GM23248 (cell line): ENCODE measurements at regions not wholly inside any gene's neighbourhood (a gene's known extent, or its start where the extent isn't known, plus 50 kb on each side); places are given as distances from the start of the nearest gene placed in this dataset.

ENCODE experiments used
- EZH2 ChIP-seq: fragments of 200-600 bp; sonication (generic); IDR thresholded peaks from 2 replicates; pipeline ENCODE4 v1.6.1; 2018; ENCODE audit warnings: antibody characterized with exemption, mild to moderate bottlenecking; ENCODE audit not compliant: insufficient read depth, poor library complexity, severe bottlenecking
- EZH2phosphoT487 ChIP-seq: fragments of 200-600 bp; sonication (generic); IDR thresholded peaks from 2 replicates; pipeline ENCODE4 v1.6.1; 2018; ENCODE audit warnings: antibody characterized with exemption, moderate library complexity, mild to moderate bottlenecking, low read depth; ENCODE audit not compliant: insufficient read depth

DNA sequence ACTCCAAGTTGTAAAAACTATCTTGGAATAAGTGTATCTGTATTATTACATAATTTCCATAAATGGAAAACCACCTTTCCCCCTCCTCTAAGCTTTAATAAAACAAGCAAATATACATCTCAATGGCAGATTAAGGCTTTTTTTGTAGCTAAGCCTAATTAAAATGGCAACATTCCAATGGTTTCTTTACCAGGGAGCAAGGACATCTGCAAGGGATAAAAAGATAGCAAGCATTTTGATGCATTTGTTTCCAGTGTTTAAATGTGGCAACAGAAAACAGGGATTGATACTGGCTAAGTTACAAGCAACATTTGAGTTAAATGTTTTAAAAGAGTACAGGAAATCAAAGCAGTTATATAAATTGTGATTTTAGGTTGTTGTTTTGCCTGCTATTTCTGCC, 1012.7 kb downstream of the ADGRL2 start:
- TF ChIP-seq EZH2 (no peak), EZH2phosphoT487 (no peak)
